GM21423 (cell line): ENCODE measurements at regions not wholly inside any gene's neighbourhood (a gene's known extent, or its start where the extent isn't known, plus 50 kb on each side); places are given as distances from the start of the nearest gene placed in this dataset.
"Not testable (repeated sequence)": the region's sequence is repeated elsewhere in the genome, so short reads cannot be mapped to it uniquely, and the experiment has no call there.

ENCODE experiments used
- ATAC-seq: cut with Tn5 transposase; IDR thresholded peaks from one replicate; pipeline ENCODE4 v1.9.1; 2021; ENCODE audit warnings: mild to moderate bottlenecking, moderate library complexity; ENCODE audit not compliant: unreplicated experiment

DNA sequence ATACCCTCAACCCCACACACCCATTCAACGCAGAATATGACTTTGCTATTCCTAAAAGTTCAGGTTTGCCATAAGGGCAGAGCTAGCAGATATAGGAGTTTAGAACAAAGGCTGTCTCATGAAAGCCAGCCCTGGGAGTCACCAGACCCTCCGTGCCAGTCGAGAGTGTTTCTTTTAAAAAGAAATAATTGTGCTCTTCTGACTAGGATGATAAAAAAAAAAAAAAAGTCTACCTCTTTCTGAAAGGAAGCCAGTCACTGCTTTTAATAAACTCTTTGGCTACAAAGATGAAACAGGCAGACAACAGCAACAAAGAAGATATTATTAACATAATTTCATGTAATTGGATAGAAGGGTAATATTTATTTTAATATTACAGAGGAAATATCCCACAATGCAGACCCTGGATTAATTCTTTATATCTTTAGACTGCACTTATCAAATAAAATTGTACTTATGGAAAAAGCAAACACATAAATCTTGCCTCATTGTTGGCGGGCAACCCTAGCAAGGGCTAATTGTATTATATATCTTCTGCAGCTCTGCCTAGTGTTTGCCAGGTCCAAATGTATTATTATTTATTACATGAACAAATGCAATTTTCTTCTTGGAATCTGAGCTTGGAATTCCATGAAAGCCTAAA is 277.5 kb upstream of the DYNLRB2 start:
- no peak for ATAC-seq

DNA sequence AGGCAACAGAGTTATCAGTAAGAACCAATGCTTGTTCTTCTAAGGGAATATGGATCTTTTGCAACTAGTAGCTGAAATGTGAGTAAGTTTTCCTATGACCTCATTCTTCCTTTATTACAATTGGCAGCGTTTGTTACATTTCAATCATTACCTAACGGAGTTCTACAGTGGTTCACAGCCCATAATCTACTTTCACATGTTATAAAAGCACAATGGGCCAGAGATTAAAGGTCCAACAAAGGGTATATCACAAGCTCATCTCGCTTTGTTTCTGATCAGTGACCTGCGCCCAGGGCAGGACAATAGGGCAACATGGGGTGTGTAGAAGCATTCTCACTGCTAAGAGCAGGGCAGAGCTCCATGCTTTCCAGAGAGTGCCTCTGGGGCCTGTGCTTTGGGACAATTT is 279.9 kb upstream of the DYNLRB2 start:
- no peak for ATAC-seq

DNA sequence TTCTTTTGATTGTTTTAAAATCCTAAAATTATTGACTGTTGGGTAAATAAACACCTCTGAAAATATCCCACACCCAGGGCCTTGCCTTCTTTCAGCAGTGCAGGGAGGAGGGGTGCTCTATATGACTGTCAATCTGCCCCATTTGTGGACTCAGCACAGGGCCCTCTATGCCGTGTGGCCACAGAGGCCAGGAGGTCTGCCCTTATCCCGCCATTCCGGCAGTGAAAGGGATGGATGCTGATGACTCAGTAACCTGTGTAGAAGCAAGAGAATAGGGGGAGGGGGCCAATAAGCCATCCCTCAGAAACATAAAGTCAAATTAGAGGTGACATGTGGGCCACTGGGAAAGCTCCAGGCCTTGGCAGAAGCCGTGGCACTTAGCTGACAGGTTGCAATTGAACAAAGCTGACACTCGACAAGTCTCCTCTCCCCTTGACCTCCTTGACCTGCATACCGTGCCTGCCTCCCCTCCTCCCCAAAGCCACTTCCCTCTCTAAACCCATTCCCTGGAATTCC is 281.4 kb upstream of the DYNLRB2 start:
- no peak for ATAC-seq

DNA sequence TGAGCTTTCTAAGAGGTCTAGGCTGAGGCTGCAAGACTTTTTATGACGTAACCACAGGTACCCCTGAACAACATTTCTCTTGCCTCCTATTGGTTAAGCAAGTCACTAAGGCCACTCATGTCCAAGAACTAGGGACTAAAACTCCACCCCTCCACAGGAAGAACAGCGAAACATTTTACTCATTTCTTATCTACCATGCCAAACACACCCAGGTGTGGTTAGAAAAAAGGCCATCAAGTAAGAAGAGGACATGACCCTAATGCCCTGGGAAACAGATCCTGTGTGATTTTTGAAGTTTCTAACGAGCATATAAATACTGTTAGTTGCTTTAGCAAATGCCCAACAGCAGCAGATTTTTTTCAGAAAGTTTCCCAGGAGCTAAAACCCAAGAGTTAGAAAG is 282.4 kb upstream of the DYNLRB2 start:
- no peak for ATAC-seq

DNA sequence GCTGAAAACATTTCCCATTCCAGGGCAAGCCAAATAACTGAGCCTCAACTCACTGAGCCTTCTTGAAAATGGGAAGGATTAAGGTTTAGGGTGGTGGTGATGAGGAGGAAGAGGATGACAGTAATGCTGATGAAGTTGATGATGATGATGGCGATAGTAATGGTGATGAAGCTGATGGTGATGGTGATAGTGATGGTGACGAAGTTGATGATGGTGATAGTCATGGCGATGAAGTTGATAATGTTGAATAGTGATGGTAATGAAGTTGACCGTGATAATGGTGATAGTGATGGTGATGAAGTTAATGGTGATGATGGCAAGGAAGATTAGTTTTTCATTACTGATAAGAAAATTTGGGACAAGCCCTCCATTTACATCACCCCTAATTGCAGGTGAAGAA is 285.8 kb upstream of the DYNLRB2 start:
- no peak for ATAC-seq

DNA sequence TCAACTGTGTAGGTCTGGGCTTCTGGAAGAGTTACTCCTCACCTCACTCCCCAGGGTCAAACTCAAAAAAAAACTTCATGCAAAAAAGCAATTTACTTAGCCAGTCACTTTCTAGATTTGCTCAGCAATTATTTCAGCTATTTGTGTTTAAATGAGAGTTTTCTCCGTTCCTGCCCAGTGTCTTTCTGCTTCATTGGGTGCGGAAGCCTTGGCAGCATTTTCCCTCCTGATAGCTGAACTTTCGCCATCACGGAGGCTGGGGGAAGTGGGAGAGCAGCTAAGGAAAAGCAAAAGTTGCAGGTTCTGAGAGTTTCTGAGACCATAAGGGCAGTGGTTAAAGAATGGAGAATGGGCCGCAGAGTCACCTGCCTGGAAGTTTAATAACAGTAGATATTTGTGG is 287.1 kb upstream of the DYNLRB2 start:
- no peak for ATAC-seq

DNA sequence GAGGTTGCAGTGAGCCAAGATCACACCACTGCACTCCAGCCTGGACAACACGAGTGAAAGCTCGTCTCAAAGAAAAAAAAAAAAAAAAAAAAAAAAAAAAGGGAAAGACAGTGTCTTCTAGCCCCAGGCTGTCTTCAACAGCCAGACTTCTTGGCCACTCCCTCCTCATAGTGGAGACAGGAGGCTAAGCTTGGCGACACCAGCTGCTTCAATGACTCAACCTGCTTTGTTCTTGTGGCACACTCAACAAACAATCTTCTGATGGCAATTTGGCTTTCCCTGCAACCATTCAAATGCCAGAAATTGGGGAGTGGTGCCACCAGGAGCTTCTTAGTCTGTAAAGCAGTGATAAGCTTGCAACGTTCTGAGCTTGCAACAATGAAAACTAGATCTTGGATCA is 290.4 kb upstream of the DYNLRB2 start:
- no peak for ATAC-seq

DNA sequence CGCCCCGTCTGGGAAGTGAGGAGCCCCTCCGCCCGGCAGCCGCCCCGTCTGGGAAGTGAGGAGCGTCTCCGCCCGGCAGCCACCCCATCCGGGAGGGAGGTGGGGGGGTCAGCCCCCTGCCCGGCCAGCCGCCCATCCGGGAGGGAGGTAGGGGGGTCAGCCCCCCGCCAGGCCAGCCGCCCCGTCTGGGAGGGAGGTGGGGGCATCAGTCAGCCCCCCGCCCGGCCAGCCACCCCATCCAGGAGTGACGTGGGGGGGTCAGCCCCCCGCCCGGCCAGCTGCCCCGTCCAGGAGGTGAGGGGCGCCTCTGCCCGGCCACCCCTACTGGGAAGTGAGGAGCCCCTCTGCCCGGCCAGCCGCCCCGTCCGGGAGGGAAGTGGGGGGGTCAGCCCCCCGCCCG is 297.5 kb upstream of the DYNLRB2 start:
- not testable (repeated sequence) for ATAC-seq

DNA sequence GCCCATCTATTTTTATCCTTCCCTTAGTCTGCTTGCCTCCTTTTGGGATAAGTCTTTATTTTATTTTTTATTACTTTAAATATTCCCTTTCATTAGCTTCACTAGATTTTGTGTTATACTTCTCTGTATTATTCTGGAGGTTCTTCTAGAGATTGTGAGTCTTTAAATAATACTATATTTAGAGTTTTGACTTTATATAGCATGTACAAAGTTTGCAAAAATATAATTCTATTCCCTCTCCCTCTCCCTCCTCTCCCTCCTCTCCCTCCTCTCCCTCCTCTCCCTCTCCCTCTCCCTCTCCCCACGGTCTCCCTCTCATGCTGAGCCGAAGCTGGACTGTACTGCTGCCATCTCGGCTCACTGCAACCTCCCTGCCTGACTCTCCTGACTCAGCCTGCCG is 298.5 kb upstream of the DYNLRB2 start:
- ATAC-seq, result not testable (repeated sequence)

DNA sequence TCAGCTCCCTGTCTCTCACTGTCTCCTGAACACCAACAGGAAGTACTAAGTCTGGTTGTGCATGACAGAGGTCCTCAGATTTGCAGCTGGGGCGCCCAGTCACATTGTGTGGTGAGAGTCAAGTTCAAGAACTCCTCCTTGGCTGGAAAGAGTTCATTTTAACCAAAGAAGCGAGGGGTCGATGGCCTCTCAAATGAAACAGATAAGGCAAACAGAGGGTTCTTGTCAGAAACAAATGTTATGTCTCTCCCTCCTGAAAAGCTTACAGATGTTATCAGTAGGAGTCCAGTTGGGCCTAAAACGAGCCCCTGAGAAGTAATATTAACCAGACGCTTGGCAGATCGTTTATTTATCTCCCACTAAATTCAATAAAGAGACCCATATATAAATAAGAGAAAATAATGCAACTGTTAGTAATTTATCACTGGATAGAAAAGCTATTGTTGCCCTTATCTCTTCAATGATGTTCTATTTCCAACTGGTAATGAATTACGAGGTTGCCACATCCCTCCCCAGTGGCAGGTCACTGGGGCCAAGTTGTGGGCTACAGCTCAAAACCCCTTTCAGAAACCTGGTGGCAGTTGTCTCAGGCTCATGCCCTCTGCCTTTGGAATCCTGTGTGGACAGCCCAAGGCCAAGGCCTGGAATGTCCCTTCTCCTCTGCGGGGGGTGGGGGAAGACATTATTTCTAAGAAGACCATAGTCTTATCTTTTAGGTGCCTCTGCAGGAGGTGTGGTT is 307.5 kb upstream of the DYNLRB2 start:
- ATAC-seq, result no peak

DNA sequence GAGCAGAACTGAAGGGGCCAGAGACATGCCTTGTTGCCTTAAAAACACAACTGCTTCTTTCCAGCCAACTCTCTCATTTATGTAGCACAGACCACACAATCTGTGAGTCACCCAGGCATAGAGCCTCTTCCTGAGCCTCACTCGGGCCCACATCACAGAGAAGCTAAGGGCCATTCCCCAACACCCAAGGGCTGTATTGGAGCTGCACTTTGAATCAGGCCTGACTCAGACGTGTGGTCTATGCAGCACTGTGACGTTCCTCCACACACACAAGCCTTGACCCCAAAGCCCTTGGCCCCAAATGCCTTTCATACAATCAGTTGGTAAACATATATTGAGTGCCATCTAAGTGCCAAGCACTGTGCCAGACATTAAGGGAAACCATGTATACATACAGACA is 308.9 kb upstream of the DYNLRB2 start:
- ATAC-seq, result peak; percentile 90

DNA sequence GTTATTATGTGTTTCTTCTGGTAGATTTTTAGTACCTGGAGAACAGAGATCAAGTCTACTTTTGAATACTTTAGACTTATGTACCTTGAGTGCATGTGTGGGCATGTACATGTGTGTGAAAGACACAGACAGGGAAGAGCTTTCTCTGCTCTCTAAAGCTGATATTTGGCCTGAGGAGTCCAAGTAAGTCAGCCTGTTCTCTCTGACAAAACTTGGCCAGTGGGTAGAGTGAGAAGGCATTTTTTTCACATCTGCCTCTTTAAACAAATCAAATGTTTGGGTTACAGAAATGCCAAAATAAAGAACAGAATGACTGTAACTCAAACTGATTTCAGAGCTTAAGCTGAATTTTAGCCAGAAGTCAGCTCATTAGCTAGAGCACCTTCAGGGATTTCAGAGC is 309.7 kb upstream of the DYNLRB2 start:
- ATAC-seq, result no peak

DNA sequence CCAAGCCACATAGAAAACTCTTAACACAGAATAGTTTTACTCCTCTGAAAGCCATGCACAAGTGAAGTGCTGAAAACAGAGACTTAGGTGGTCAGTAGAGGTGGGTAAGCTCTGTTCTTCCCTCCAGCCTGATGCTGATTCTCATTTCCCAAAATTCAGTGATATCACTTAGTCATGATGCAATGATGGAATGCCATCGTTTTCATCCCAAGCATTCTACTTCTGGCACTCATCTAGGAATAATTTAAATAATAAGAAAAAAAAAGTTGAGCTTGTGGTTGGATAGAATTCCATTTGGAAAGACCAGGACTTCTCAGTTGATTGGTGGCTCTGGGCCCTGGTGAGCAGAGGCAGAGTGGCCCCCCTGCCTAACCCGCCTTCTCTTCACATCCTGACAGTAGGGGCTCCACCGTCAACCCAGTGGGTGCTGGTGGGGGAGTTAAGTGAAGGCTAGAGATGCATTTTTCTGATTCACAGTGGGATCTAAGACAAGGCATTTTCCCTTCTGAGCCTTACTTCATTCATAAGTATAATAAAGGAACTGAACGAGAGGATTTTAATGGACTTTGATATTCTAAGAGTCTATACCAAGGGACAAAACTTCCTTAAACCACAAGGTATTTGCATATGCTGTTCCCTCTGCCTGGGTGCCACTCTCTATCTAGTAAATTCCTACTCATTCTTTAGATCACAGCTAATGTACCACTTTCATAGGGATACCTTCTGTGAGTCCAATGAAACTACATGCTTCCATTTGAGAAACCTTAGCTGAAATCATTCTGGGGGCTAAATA is 310.3 kb upstream of the DYNLRB2 start:
- no peak for ATAC-seq

DNA sequence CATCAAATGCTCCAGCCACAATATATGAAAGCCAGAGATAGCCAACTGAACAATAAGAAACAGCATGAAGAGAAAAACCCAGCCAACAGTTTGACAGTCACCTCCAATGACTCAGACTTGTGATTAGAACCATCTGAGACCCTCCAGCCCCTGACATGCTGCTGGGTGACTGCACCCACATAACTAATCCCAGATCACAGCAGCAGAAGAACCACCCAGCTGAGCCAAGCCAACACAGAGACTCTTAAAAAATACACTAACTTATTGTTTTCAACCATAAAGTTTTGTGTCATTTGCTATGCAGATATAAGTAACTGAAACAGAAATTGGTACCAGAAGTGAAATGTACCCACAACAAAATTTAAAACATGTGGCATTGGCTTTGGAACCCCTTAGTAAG is 314.3 kb upstream of the DYNLRB2 start:
- ATAC-seq, result no peak

DNA sequence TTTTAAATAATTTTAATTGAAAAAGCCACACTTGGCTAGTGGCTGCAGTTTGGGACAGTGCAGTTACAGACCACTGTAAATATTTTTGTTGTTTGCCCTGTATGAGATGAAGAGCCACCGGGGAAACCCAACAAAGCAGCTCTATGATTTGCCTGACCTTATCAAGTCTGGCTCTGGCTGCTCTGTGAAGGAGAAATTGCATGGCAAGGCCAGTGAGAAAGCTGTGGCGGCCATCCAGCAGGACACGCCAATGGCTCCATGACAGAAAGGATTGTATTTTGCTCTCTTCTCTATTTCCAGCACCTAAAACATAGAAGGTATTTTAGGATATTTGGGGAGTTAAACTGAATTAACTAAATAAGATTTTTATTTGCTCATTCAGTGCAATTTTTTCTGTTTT is 330.0 kb upstream of the DYNLRB2 start:
- no peak for ATAC-seq

DNA sequence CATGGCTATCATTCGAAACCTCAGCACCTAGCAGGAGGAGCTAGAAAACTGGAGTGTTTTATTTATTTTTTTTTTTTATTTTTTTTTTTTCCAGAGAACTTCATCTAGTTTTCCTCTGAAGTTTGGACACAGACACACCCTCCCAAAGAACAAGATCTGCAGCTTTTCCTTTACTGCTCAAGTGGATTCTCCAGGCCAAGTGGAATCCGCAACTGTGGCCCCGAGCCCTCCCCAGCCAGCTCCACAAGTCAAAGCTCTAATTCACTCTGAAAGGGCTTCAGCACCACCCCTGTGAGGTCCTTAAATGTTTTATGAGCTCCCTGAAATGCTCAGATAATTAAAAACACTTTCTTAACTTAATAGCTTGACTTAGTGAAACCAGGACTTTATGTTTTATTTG is 332.1 kb upstream of the DYNLRB2 start:
- ATAC-seq, result no peak

DNA sequence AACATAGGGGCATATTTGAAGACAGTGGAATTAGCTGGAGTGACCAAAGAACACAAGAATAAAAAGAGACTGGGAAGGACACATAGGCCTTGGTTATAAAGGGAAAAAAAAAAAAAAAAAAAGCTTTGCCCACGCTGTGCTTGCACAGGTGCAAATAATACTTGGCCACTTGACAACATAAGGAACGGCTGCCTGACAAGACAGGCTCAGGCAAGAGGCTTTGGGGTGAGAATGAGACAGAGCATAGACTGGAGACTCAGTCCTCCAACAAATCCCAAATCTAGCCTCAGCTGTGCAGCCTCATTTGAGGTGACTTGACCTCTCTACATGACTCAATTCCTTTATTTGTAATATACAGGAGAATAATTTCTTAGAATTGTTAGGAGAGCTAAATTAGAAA is 332.8 kb upstream of the DYNLRB2 start:
- ATAC-seq, result no peak

DNA sequence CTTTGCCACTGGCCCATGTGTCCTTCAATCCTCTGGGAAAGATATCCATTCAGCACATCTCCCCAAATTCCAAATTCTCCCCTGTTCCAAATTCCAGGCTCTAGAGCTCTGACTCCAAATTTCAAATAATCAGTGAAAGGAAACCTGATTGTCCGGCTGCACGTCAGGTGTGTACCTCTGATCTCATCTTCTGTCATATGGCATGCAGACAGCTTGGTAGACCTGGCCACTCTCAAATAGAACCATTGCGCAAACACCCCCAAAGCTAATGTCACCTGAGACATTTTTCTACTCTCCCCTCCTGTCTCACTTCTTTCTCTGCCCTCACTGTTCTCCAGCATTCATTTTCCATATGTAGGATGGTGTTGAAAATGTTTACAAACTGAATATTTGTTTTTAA is 337.0 kb upstream of the DYNLRB2 start:
- ATAC-seq, result no peak

DNA sequence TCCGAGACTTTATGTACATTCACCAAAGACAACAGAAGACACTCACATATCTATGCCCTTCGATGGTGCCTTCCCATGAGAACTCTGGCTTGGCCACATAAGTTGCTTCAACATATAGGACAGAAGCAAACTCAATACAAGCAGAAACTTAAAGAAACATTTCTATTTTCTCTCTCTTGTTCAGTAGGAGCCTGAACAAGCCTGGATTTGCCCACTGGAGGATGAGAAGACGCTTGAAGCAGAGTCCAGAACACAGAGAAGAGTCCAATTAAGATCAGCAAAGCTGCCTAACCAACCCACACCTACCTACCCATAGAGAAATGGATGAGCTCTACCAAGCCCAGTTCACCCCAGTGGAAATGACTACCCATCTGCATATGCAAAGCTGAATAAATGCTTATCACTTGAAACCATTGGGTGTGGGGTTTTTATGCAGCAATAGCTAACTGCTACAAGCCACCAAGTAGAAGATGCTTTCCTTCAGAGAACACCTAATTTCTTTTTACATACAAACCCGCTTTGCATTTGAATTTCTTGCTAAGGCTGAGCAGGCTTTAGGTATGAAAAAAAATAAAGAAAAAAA is 337.9 kb upstream of the DYNLRB2 start:
- no peak for ATAC-seq

DNA sequence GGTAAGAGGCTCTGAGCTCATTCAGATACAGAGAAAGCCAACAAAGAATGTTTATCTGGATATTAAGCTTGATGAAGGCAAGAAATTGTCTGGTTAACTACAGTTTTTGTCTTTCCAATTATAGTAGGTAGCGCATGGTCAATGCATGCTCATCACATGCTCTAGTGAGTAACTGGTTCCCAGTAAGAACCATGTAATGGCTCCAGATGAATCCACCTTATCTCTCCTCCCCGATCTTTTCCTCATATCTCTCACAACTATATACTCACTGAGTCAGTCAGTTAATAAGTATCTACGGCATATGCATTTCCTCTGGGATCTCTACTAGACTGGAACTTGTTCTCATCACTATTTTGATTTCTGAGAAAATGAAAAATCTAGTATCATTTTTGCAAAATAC is 340.7 kb upstream of the DYNLRB2 start:
- ATAC-seq, result no peak

DNA sequence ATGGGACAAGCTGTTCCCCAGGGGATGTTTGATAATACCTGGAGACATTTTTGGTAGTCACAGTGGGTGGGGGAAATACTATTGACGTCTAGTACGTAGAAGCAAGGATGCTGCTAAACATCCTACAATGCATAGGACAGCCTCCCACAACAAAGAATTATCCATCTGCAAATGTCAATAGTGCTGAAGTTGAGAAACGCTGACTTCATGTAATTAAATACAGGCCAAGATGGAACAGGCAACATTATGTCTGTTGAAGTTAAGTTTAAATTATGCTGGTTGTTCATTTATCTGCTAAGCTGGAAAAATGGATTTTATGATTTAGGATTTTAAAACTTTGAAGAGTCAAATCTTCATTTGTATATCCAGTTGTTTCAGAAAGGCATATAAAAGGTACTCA is 341.2 kb upstream of the DYNLRB2 start:
- ATAC-seq, result no peak
